ENCODE measurements at regions not wholly inside any gene's neighbourhood (a gene's known extent, or its start where the extent isn't known, plus 50 kb on each side); places are given as distances from the start of the nearest gene placed in this dataset.

GRCh38 chrX:55813150-55813549 is 95.6 kb downstream of the RRAGB start:
- H3K36me3 ChIP-seq (replicated peaks in 1 of 2) = no peaks in the 10 kb centered on the region
- H3K27ac ChIP-seq = no peak overlapping the region
- intact Hi-C loops (cut with DNase I) = no loop called here
- H3K4me3 ChIP-seq = no peak overlapping the region
- whole genome bisulfite sequencing, 4 donors = 46 to 75% (median 63%) methylated on average over 1 to 3 of the region's 3 CpGs
- no peaks in the 10 kb centered on the region for H3K9me3 ChIP-seq (replicated peaks in 1 of 3)
- TF ChIP-seq CTCF (IDR thresholded peaks at IDR 0.05) = no peak
- DNase-seq = no peak
- peaks cover 10% of the 10 kb centered on the region for H3K27me3 ChIP-seq
- no peaks in the 10 kb centered on the region for H3K4me1 ChIP-seq (replicated peaks in 1 of 2)

GRCh38 chrX:55815546-55815945 is 98.0 kb downstream of the RRAGB start:
- no peak for TF ChIP-seq POLR2A (IDR thresholded peaks at IDR 0.05)
- TF ChIP-seq CTCF (IDR thresholded peaks at IDR 0.05) = no peak
- DNase-seq = no peak
- Histone ChIP-seq H3K4me1 (replicated peaks in 1 of 2) (no peaks in the 10 kb centered on the region), H3K27ac (no peak overlapping the region), H3K27me3 (peaks cover 10% of the 10 kb centered on the region), H3K36me3 (replicated peaks in 1 of 2) (no peaks in the 10 kb centered on the region), H3K9me3 (replicated peaks in 1 of 3) (no peaks in the 10 kb centered on the region), H3K4me3 (no peak overlapping the region)
- intact Hi-C loops (cut with DNase I) = no loop called here

GRCh38 chrX:55816023-55816422 is 98.5 kb downstream of the RRAGB start:
- Histone ChIP-seq H3K4me3 (no peak overlapping the region), H3K27ac (no peak overlapping the region), H3K4me1 (replicated peaks in 1 of 2) (no peaks in the 10 kb centered on the region), H3K27me3 (peaks cover 10% of the 10 kb centered on the region), H3K9me3 (replicated peaks in 1 of 3) (no peaks in the 10 kb centered on the region), H3K36me3 (replicated peaks in 1 of 2) (no peaks in the 10 kb centered on the region)
- no peak for DNase-seq
- TF ChIP-seq POLR2A (IDR thresholded peaks at IDR 0.05) = no peak
- TF ChIP-seq CTCF (IDR thresholded peaks at IDR 0.05) = no peak
- 37 to 59% (median 47%) methylated on average over 2 of the region's 2 CpGs for WGBS, 4 donors
- intact Hi-C loops (cut with DNase I) = no loop called here

- Histone ChIP-seq H3K36me3 (replicated peaks in 1 of 2) (no peaks in the 10 kb centered on the region), H3K4me1 (replicated peaks in 1 of 2) (no peaks in the 10 kb centered on the region), H3K9me3 (replicated peaks in 1 of 3) (no peaks in the 10 kb centered on the region), H3K27ac (no peak overlapping the region), H3K27me3 (peaks cover 4% of the 10 kb centered on the region), H3K4me3 (no peak overlapping the region)
- intact Hi-C loops (cut with DNase I) = no loop called here
- no peak for DNase-seq
- WGBS, 4 donors = 52 to 87% (median 83%) methylated on average over 3 of the region's 3 CpGs
- TF ChIP-seq CTCF (IDR thresholded peaks at IDR 0.05) (no peak), POLR2A (IDR thresholded peaks at IDR 0.05) (no peak)
These were observed 101.3 kb downstream of the RRAGB start for GRCh38 chrX:55818673-55819375.

Measured in adrenal gland (tissue), 9 donors.